ENCODE measurements at regions not wholly inside any gene's neighbourhood (a gene's known extent, or its start where the extent isn't known, plus 50 kb on each side); places are given as distances from the start of the nearest gene placed in this dataset.

GRCh38 chr11:114785820-114786219, 107.5 kb downstream of the NXPE2 start:
- DNase-seq (ENCODE audit: low read depth) = no peak
- H3K4me3 ChIP-seq (ENCODE audit: low read length) = no peak overlapping the region
- TF ChIP-seq CTCF (conservative IDR thresholded peaks at IDR 0.05; ENCODE audit: low read depth, low read length) = no peak

GRCh38 chr11:114787126-114787525, 108.8 kb downstream of the NXPE2 start:
- TF ChIP-seq CTCF (conservative IDR thresholded peaks at IDR 0.05; ENCODE audit: low read depth, low read length) = no peak
- no peak for DNase-seq (ENCODE audit: low read depth)
- no peak overlapping the region for H3K4me3 ChIP-seq (ENCODE audit: low read length)

- no peak overlapping the region for H3K4me3 ChIP-seq (ENCODE audit: low read length)
- no peak for TF ChIP-seq CTCF (conservative IDR thresholded peaks at IDR 0.05; ENCODE audit: low read depth, low read length)
- no peak for DNase-seq (ENCODE audit: low read depth)
Measured at GRCh38 chr11:114790910-114791309, 112.6 kb downstream of the NXPE2 start.

- no peak overlapping the region for H3K4me3 ChIP-seq (ENCODE audit: low read length)
- DNase-seq (ENCODE audit: low read depth) = no peak
- TF ChIP-seq CTCF (conservative IDR thresholded peaks at IDR 0.05; ENCODE audit: low read depth, low read length) = no peak
Measured at GRCh38 chr11:114794048-114794684, 115.8 kb downstream of the NXPE2 start.

- no peak overlapping the region for H3K4me3 ChIP-seq (ENCODE audit: low read length)
- TF ChIP-seq CTCF (conservative IDR thresholded peaks at IDR 0.05; ENCODE audit: low read depth, low read length) = no peak
- no peak for DNase-seq (ENCODE audit: low read depth)
Measured at GRCh38 chr11:114796954-114797721, 118.8 kb downstream of the NXPE2 start.

GRCh38 chr11:114799476-114799875, 121.1 kb downstream of the NXPE2 start:
- no peak overlapping the region for H3K4me3 ChIP-seq (ENCODE audit: low read length)
- DNase-seq (ENCODE audit: low read depth) = no peak
- no peak for TF ChIP-seq CTCF (conservative IDR thresholded peaks at IDR 0.05; ENCODE audit: low read depth, low read length)

GRCh38 chr11:114801773-114802172, 123.4 kb downstream of the NXPE2 start:
- TF ChIP-seq CTCF (conservative IDR thresholded peaks at IDR 0.05; ENCODE audit: low read depth, low read length) = no peak
- H3K4me3 ChIP-seq (ENCODE audit: low read length) = no peak overlapping the region
- no peak for DNase-seq (ENCODE audit: low read depth)
